Sigmoid colon (tissue), 6 donors: ENCODE measurements at regions not wholly inside any gene's neighbourhood (a gene's known extent, or its start where the extent isn't known, plus 50 kb on each side); places are given as distances from the start of the nearest gene placed in this dataset.

Experiments used
- DNase-seq: peaks from one replicate; pipeline ENCODE4 v3.0.0-alpha.2; 2019
- H3K27ac ChIP-seq, 4 donors: fragments of 200-600 bp; sonication (generic); one replicate each; pipeline ENCODE4 v1.5.1; 2016 to 2019; ENCODE audit warnings: mild to moderate bottlenecking in 1 of 4
- H3K27me3 ChIP-seq, 3 donors: fragments of 200-600 bp; sonication (generic); one replicate each; pipeline ENCODE4 v1.5.1; 2019; ENCODE audit warnings: mild to moderate bottlenecking in 1 of 3
- H3K36me3 ChIP-seq, 4 donors: fragments of 200-600 bp; sonication (generic); one replicate each; pipeline ENCODE4 v1.5.1; 2016 to 2019
- H3K4me1 ChIP-seq, 4 donors: fragments of 200-600 bp; sonication (generic); one replicate each; pipeline ENCODE4 v1.5.1; 2017 to 2019
- H3K4me3 ChIP-seq, 4 donors: fragments of 200-600 bp; sonication (generic); one replicate each; pipeline ENCODE4 v1.5.1; 2017 to 2019; ENCODE audit warnings: mild to moderate bottlenecking in 2 of 4, moderate library complexity in 1 of 4
- H3K9me3 ChIP-seq, 4 donors: fragments of 200-600 bp in 3 of 4; sonication (generic) in 3 of 4; one replicate each; pipeline versions ENCODE4 v1.5.1 to v1.6.1; 2013 to 2019
- CTCF ChIP-seq, 4 experiments: fragments of 450-650 bp in 3 of 4; fragments of 200-600 bp in 1 of 4; IDR thresholded peaks; one replicate each; pipeline ENCODE4 v1.5.1; 2016 to 2019; ENCODE audit warnings: antibody characterized with exemption in 4 of 4, mild to moderate bottlenecking in 3 of 4, moderate library complexity in 2 of 4
- EP300 ChIP-seq, 4 donors: sonication (generic); formaldehyde crosslinking; IDR thresholded peaks; one replicate each; pipeline ENCODE4 v1.6.1; 2017; ENCODE audit warnings: antibody characterized with exemption in 4 of 4
- POLR2A ChIP-seq, 2 donors: fragments of 450-650 bp; IDR thresholded peaks; one replicate each; pipeline ENCODE4 v1.6.1; 2016; ENCODE audit warnings: antibody characterized with exemption in 2 of 2, mild to moderate bottlenecking in 2 of 2, moderate library complexity in 2 of 2
- POLR2AphosphoS5 ChIP-seq, 4 donors: sonication (generic); formaldehyde crosslinking; IDR thresholded peaks; one replicate each; pipeline ENCODE4 v1.6.1; 2017; ENCODE audit warnings: antibody characterized with exemption in 4 of 4
- WGBS, 2 donors: extraction: QIAGEN DNeasy Blood & Tissue Kit; methylation state at CpG; one replicate each; pipeline ENCODE4 v1.1.7; 2013; 5-methylcytosine and 5-hydroxymethylcytosine counted together
- intact Hi-C: fragments of 100-400 bp; cut with DNase I; formaldehyde crosslinking; loops from one replicate; pipeline ENCODE4 v1.15.1; 2023
- donor health status: healthy with polysubstance abuse.
- donor health status: healthy.

DNA sequence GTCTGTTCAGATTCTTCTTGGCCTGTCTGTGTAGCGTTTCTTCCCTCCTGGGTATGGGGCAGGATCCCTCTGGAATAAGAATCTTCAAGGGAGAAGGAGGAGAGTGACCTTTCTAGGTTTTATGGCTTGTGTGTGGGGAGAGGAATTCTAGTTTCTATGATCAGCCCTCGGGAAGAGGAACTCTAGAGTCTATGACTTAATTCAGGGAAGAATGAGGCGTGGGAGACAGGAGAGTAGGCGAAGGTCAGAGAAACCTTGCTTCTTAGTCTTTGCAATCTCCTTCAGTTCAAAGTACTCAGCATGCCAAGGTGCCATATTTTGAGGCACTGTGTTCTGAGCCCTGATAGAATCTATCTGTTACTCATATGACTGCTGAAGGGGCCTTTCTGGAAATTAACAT lies 99.2 kb upstream of the C3orf80 start:
- H3K4me3 ChIP-seq, result no peak overlapping the region
- no peaks in the 10 kb centered on the region for H3K4me1 ChIP-seq
- intact Hi-C loops, result no loop called here
- TF ChIP-seq CTCF (IDR thresholded peaks at IDR 0.05) (no peak), POLR2AphosphoS5 (IDR thresholded peaks at IDR 0.05) (no peak), EP300 (IDR thresholded peaks at IDR 0.05) (no peak), POLR2A (IDR thresholded peaks at IDR 0.05) (no peak)
- H3K27me3 ChIP-seq, result no peaks in the 10 kb centered on the region
- H3K36me3 ChIP-seq, result no peaks in the 10 kb centered on the region
- no peak for DNase-seq
- no peak overlapping the region for H3K27ac ChIP-seq
- H3K9me3 ChIP-seq, result no peaks in the 10 kb centered on the region
- WGBS, 2 donors, result 65 to 75% methylated on average over 4 of the region's 4 CpGs

DNA sequence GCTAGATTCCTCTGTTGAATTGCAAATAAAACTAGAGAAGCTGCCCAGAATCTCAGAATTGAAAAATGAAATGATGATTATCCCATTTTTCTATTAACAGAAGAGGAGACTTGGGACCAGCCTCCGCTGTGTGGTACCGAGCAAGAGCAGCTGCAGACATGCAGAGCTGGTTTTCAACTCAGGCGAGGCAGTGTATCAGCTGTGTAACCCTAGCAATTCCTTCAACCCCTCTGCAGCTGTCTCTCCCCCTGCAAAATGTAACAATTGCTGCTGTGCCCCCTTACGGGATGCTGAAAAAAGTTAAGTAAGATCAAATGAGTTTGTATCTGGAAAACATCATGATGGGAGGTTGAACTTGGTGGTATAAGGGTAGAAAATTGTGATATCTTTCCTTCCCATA lies 98.5 kb upstream of the C3orf80 start:
- Histone ChIP-seq H3K27ac (no peak overlapping the region), H3K9me3 (no peaks in the 10 kb centered on the region), H3K4me1 (no peaks in the 10 kb centered on the region), H3K36me3 (no peaks in the 10 kb centered on the region), H3K27me3 (no peaks in the 10 kb centered on the region), H3K4me3 (no peak overlapping the region)
- 86 to 94% methylated on average over 4 of the region's 4 CpGs for WGBS, 2 donors
- DNase-seq, result no peak
- TF ChIP-seq CTCF (IDR thresholded peaks at IDR 0.05) (no peak), POLR2AphosphoS5 (IDR thresholded peaks at IDR 0.05) (no peak), EP300 (IDR thresholded peaks at IDR 0.05) (no peak), POLR2A (IDR thresholded peaks at IDR 0.05) (no peak)
- intact Hi-C loops, result no loop called here

DNA sequence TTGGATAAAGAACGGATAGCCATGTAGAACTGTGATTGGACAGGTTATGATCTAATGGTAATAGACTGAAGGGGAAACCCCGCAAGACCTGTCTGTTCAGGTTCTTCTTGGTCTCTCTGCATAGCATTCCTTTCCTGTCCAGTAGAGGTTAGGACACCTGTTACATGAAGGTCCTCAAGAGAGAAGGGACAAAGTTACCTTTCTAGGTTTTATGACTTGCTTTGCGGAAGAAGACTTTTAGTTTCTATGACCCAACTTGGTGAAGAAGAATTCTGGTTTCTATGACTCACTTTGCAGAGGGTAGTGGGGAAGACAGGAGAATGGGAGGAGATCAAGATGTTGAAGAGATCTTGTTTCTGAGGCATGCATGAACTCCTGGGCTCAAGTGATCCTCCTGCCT lies 97.9 kb upstream of the C3orf80 start:
- intact Hi-C loops, result no loop called here
- no peaks in the 10 kb centered on the region for H3K4me1 ChIP-seq
- H3K4me3 ChIP-seq, result no peak overlapping the region
- TF ChIP-seq CTCF (IDR thresholded peaks at IDR 0.05) (no peak), POLR2A (IDR thresholded peaks at IDR 0.05) (no peak), POLR2AphosphoS5 (IDR thresholded peaks at IDR 0.05) (no peak), EP300 (IDR thresholded peaks at IDR 0.05) (no peak)
- no peaks in the 10 kb centered on the region for H3K27me3 ChIP-seq
- 82 to 92% methylated on average over 3 of the region's 3 CpGs for WGBS, 2 donors
- no peaks in the 10 kb centered on the region for H3K36me3 ChIP-seq
- no peaks in the 10 kb centered on the region for H3K9me3 ChIP-seq
- DNase-seq, result no peak
- H3K27ac ChIP-seq, result no peak overlapping the region

GRCh38 chr3:160128056-160128455 lies 97.2 kb upstream of the C3orf80 start:
- Histone ChIP-seq H3K27me3 (no peaks in the 10 kb centered on the region), H3K9me3 (no peaks in the 10 kb centered on the region), H3K27ac (no peak overlapping the region), H3K4me3 (no peak overlapping the region), H3K36me3 (no peaks in the 10 kb centered on the region), H3K4me1 (no peaks in the 10 kb centered on the region)
- intact Hi-C loops, result no loop called here
- DNase-seq, result no peak
- TF ChIP-seq POLR2A (IDR thresholded peaks at IDR 0.05) (no peak), POLR2AphosphoS5 (IDR thresholded peaks at IDR 0.05) (no peak), CTCF (IDR thresholded peaks at IDR 0.05) (no peak), EP300 (IDR thresholded peaks at IDR 0.05) (no peak)

DNA sequence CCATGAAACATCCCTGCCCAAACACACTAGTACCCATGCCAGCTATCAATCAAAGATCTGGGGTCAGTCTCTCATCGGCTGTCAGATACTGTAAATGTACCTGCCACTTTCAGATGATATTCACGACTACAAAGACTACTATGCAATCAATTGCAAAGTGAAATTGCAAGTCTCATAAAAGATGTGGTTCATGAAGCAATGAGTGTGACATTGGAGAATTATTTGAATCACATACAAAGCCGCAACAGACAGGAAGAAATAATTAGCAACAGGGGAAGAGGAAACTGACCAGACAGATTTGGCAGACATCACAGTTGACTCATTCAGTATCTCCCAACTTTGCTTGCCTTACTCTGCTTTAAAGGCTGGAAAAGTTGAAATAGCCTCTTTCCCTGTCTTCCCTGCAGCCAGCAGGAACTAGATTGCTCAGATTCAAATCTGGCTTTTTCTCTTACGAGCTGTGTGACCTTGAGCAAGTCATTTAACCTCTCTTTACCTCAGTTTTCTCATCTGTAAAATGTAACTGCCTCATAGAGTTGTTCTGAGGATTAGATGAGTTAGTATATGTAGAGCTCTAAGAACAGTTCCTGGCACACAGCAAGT lies 95.7 kb upstream of the C3orf80 start:
- no peak for DNase-seq
- Histone ChIP-seq H3K27me3 (no peaks in the 10 kb centered on the region), H3K27ac (no peak overlapping the region), H3K4me3 (no peak overlapping the region), H3K4me1 (no peaks in the 10 kb centered on the region), H3K9me3 (no peaks in the 10 kb centered on the region), H3K36me3 (no peaks in the 10 kb centered on the region)
- no peak for TF ChIP-seq CTCF (IDR thresholded peaks at IDR 0.05)
- TF ChIP-seq POLR2AphosphoS5 (IDR thresholded peaks at IDR 0.05), result no peak
- TF ChIP-seq POLR2A (IDR thresholded peaks at IDR 0.05), result no peak
- no peak for TF ChIP-seq EP300 (IDR thresholded peaks at IDR 0.05)
- intact Hi-C loops, result no loop called here
- WGBS, 2 donors, result 36 to 45% methylated on average over 4 of the region's 4 CpGs
